Right lung (tissue), 2 donors: ENCODE measurements at regions not wholly inside any gene's neighbourhood (a gene's known extent, or its start where the extent isn't known, plus 50 kb on each side); places are given as distances from the start of the nearest gene placed in this dataset.
"Not testable (repeated sequence)": the region's sequence is repeated elsewhere in the genome, so short reads cannot be mapped to it uniquely, and the experiment has no call there.

Source experiments
- DNase-seq, 2 donors: peaks; one replicate each; pipeline ENCODE4 v3.0.0-alpha.2; 2013

DNA sequence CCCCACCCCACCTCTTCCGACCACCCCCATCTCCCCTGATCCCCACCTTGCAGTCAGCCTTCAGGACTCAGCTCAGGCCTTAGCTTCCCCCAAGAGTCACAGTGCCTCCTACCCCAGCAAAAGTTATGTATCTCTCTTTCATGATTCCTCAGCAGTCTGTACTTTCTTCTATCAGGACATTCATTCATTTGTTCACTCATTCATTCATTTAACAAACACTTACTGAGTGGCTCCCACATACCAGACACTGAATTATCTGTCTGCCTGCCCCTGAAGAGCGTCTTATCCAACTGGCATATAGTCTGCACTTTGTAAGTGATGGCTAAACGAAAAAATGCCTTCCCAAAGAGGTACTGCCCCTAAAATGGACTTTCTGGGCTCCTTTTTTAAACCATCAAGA lies 114.4 kb upstream of the SLC35F3 start:
- no peak for DNase-seq

DNA sequence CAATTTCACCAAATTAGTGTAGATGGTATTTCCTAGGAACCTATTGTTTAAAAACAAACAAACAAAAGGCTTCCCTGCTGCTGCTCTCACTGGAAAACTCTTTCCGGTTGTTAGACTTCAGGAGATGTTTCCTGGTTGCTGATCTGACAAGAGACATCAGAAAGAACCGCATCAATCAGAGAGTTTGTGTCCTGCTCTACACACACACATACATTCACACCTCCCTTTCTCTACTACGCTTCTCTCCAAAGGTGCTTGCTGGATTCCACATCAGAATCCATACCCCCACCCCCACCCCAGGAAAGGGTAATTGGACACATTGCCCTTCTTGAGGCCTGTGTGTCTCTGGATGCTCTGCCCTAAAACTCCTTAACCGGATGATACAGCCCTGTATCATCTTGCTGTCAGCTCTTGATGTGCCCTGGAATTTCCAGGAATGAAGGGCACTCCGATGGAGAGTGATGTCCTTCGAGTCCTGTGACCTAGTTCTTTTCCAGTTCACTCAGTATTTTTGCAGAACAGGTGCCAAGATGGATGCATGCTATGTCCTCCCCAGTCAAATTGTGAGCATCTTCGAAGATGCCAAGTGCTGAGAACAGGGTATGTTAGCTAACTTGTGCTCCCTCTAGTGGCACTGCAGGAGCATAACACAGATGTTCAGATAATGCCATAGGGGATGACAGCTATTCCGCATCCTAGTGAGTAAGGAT lies 113.7 kb upstream of the SLC35F3 start:
- peak; percentile 12 to 52 for DNase-seq

DNA sequence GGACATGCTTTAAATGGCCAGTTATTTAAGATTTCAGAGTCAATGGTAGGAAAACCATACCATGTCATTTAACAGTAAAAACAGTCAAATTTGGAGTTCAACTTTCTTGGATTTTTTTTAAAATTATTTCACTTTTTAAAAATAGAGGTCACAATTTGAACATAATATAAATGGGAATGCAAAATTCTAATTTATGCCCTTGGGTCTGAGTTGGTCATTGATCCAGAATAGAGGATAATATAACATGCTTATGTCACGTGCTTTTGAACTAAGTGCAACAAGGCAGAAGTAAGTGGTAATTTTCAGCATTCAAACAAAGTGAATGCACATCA lies 113.1 kb upstream of the SLC35F3 start:
- no peak for DNase-seq

DNA sequence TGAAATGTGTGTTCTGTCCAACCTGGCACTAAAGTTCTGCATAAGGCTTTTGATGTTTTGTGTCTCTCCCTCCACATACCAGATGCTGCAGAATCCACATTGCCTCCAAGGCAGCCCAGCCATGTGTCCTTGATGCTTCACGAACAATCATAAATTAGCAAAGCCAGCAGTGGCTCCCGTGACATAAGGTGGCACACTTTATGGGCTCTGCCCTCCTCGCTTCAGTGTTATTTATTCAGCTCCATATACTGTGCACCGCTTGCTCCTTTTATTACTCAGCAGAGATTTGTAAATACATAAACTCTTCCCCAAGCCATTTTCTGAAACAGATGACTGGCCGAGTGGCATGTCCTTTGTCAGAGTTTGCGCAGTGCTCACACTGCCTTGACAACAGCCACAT lies 112.8 kb upstream of the SLC35F3 start:
- DNase-seq, result no peak

DNA sequence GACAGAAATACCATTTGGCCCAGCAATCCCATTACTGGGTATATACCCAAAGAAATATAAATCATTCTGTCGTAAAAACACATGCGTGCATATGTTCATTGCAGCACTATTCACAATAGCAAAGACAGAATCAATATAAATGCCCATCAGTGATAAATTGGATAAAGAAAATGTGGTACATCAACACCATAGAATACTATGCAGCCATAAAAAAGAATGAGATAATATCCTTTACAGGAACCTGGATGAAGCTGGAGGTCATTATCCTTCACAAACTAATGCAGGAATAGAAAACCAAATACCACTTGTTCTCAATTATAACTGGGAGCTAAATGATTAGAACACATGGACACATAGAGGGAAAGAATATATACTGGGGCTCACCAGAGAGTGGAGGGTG lies 109.6 kb upstream of the SLC35F3 start:
- DNase-seq, result no peak

DNA sequence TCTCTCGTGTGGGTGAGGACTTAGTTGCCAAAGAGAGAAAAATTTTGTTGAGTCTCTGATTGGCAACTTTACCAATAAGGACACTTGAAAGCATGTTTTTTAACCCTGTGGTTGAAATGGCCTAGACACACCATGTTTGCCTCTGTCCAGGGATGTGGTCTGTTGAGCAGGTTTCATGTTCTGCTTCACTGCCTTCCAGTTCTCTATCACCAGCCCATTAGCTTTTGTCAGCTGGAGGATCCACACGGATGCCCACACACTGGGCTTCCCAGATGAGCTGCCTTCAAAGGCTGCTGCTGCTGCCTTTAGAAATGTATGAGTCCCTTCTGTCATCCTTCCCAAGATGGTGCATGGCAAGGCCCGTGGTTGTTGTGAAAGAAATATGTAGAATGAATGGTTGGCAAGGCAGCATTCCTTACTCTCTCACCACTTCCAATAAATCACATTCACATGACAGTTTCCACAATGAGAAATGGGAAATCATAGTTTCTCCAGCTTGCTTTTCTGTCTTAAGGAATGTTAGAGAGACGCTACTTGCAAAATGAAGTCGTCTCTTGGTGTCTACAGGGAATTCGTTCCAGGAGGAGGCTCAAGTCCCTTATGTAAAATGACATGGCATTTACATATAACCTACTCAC lies 108.2 kb upstream of the SLC35F3 start:
- DNase-seq, result no peak

DNA sequence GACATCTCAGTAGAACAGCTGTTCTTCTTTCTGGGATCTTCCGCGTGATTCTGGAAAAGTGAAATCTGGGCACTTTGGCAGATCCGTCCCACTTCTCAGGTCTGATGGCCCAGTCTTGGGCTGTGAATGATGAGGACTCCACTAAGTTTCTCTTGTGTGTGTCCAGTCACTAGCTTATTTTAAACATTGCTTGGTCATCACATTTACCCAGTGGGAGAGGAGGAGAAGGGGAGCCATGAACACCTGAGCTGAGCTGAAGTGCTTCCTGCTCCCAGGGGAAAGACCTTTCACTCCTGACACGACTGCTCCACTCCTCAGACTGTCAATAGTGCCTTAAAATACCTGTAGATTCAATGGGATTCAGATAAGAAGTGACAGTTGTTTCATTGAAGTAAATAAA lies 101.9 kb upstream of the SLC35F3 start:
- DNase-seq, result no peak

DNA sequence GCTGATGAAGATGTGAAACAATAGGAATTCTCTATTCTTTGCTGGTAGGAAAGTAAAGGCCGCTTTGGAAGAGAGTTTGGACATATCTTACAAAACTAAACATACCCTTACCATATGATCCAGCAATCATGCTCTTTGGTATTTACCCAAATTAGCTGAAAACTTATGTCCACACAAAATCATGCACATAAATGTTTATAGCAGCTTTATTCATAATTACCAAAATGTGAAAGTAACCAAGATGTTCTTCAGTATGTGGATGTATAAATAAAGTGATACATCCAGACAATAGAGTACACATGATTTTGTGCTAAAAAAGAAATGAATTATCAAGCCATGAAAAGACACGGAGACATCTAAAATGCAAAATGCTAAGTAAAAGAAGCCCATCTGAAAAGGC lies 98.7 kb upstream of the SLC35F3 start:
- DNase-seq, result no peak

DNA sequence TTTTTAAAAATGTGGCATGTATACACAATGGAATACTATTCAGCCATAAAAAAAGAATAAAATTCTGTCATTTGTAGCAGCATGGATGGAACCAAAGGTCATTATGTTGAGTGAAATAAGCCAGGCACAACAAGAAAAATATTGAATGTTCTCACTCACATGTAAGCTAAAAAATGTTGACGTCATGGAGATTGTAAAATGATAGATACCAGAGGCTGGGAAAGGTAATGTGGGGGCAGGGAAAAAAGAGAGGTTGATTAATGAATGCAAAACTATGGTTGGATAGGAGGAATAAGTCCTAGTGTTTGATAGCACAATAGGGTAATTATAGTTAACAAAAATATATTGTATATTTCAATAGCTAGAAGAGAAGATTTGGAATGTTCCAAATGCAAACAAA lies 89.1 kb upstream of the SLC35F3 start:
- no peak for DNase-seq

DNA sequence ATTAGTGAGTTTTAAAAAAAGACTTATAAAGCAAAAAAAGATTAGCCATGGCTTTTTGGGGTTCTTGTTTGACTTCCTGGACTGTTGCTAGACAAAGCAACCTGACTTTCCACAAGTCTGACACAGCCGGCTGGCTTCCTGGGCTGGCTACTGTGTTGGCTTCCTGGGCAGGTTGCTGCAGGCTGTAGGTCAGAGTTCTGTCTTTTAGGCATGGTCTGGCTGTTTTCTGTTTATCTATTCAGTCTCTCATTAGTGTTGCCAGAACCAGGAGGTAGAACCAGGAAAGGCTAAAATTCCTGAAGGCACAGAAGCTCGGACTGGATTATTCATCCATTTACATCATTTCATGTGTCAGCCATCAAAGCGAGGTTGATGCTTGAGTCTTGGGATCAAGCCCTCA lies 88.6 kb upstream of the SLC35F3 start:
- no peak for DNase-seq

DNA sequence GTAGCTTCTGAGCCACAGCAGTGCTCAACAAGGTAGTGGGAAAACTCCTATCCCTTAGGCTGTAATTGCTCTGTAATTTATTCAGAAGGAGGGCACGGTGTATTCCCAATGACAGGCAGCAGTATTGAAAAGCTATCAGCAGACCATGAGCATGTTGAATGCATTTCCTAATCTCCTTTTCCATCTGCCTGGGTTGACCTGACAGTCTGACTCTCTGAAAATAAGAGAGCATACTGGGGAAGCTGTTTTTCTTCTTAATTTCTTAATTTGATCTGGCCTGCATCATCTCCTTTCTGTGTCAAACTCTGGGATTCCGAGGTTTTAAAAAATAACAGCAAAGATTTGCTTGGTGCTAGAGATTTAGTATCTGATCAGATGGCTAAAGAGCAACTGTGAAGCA lies 88.1 kb upstream of the SLC35F3 start:
- DNase-seq, result no peak

DNA sequence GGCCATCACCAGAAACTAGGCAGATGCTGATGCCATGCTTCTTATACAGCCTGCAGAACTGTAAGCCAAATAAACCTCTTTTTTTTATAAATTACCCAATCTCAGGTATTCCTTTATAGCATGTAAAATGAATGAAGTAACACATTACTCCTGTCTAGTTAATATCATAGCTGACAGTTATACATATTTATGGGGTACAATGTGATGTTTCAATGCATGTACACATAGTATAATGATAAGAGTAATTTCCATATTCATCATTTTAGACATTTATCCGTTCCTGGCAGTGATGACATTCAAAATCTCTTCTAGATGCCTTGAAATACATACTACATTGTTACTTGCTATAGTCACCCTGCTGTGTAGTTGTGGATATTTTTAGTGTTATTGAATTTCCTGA lies 85.4 kb upstream of the SLC35F3 start:
- DNase-seq, result no peak

DNA sequence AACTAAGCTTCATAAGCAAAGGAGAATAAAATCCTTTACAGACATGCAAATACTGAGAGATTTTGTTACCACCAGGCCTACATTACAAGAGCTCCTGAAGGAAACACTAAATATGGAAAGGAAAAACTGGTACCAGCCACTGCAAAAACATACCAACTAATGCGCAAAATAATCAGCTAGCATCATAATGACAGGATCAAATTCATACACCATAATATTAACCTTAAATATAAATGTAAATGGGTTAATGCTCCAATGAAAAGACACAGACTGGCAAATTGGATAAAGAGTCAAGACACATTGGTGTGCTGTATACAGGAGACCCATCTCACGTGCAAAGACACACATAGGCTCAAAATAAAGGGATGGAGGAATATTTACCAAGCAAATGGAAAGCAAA lies 80.3 kb upstream of the SLC35F3 start:
- DNase-seq, result not testable (repeated sequence)

DNA sequence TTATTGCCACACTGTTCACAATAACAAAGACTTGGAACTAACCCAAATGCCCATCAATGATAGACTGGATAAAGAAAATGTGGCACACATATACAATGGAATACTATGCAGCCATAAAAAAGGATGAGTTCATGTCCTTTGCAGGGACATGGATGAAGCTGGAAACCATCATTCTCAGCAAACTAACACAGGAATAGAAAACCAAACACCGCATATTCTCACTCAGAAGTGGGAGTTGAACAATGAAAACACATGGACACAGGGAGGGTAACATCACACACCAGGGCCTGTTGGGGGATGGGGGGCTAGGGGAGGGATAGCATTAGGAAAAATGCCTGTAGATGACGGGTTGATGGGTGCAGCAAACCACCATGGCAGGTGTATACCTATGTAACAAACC lies 76.5 kb upstream of the SLC35F3 start:
- DNase-seq, result not testable (repeated sequence)

DNA sequence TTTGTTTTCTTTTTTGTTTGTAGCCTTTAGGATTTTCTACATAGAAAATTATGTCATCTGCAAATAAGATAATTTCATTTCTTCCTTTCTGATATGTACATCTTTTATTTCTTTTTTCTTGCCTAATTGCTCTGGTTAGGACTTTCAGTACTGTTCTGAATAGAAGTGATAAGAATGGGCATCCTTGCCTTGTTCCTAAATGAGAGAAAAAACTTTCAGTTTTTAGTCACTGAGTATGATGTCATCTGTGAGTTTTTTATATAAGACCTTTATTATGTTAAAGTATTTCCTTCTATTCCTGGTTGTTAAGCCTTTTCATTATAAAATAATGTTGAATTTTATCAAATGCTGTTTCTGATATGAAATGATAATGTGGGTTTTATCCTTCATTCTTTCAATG lies 76.0 kb upstream of the SLC35F3 start:
- no peak for DNase-seq

DNA sequence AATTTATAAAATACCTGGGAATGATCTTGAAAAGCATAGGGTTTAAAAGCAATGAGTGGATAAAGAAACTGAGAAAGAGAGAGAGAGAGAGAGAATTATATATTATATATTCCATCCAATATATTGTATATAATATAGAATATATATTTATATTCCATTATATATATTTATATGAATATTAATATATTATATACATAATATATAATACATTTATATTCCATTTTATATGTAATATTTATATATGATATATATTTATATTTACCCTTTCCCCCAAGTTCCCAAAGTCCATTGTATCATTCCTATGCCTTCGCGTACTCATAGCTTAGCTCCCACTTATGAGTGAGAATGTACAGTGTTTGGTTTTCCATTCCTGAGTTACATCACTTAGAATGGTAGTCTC lies 69.9 kb upstream of the SLC35F3 start:
- DNase-seq, result no peak

DNA sequence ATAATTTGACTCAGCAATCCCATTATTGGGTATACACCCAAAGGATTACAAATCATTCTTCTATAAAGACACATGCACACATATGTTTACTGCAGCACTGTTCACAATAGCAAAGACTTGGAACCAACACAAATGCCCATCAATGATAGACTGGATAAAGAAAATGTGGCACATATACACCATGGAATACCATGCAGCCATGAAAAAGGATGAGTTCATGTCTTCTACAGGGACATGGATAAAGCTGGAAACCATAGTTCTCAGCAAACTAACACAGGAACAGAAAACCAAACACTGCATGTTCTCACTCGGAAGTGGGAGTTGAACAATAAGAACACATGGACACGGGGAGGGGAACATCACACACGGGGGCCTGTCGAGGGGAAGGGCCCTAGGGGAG lies 66.3 kb upstream of the SLC35F3 start:
- not testable (repeated sequence) for DNase-seq

DNA sequence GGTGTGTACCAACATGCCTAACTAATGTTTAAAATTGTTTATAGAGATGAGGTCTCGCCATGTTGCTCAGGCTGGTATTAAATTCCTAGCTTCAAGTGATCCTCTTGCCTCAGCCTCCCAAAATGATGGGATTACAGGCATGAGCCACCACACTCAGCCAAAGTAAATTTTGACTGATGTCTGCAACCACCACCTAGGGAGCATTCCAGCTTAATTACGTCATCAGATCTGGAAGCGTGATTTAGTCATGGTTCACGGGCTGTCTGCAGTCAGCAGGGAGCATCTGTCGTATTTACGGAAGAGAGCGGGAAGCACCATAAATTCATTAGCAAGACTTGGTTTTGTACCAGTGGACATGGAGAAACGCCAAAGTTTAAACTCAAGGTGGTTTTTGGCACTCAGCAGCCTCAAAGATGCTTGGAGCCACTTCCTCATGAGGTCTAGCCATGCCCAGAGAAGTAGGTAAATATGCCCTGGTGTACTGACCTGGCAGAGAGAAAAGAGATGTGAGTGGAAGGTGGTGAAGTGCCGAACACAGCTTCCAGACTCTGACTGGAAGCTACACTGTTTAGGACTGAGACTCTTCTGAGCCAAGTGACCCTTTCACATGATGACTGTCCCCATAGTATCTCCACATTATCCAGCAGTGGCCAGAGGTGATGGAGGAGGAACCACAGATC lies 60.8 kb upstream of the SLC35F3 start:
- DNase-seq, result no peak

DNA sequence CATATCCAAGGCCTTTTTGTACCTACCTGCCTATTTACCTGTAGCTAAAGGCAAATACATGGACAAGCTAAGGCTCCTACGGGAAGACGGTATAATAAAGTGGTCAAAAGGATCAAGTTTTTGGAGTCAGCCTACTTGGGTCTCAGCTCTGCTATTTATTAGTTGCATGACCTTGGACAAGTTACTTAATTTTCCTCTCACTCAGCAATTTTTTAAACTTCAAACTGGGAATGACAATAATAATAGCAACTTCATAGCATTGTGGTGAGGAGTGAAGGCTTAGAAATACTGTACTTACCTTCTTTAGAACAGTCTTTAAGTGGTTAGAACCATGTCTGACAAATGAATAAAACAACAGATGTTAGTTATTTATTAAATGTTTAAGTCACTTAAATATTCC lies 60.2 kb upstream of the SLC35F3 start:
- no peak for DNase-seq

DNA sequence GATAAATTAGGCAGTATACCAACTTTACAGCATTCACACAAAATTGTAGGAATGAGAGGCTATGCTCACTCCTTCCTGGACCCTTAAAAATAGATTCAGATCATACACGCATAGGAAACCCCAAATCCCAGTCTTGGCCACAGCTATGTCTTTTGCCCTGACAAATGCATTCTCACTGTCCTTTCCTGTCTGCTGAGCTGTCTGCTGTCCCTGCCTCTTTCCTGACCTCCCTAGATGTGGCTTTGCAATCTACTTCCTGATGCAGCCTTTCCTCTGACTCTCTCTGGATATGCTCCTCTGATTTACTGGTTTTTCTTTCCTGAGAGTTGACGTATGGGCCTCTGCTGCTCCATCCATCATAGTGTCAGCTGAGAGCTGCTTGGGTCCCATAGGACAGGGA lies 59.8 kb upstream of the SLC35F3 start:
- no peak for DNase-seq
